ENCODE measurements at regions not wholly inside any gene's neighbourhood (a gene's known extent, or its start where the extent isn't known, plus 50 kb on each side); places are given as distances from the start of the nearest gene placed in this dataset.
"Not testable (repeated sequence)": the region's sequence is repeated elsewhere in the genome, so short reads cannot be mapped to it uniquely, and the experiment has no call there.

GRCh38 chr6:170139531-170139930 is 151.3 kb downstream of the DLL1 start (continued):
- TF ChIP-seq EZH2 (IDR thresholded peaks at IDR 0.05; ENCODE audit: low read depth, low read length, severe bottlenecking) (no peak), NRF1 (IDR thresholded peaks at IDR 0.05; ENCODE audit: low read depth, low read length) (no peak), RAD21 (IDR thresholded peaks at IDR 0.05 in 1 of 2, conservative IDR thresholded peaks at IDR 0.05 in 1 of 2; ENCODE audit: low read depth in 2 of 2, low read length in 2 of 2) (no peak), BRCA1 (IDR thresholded peaks at IDR 0.05; ENCODE audit: low read depth, low read length) (no peak), MAFK (IDR thresholded peaks at IDR 0.05; ENCODE audit: low read depth, low read length) (no peak), KDM5A (IDR thresholded peaks at IDR 0.05; ENCODE audit: low read length) (no peak)

- POLR2A ChIA-PET (ENCODE audit: partially characterized antibody); H3K4me1 ChIP-seq (replicated peaks in 1 of 4; ENCODE audit: control insufficient read depth in 3 of 4, insufficient read depth in 4 of 4, low read length in 3 of 4); H2BK5ac ChIP-seq (ENCODE audit: low read depth, low read length); H3K56ac ChIP-seq (replicated peaks; ENCODE audit: insufficient read length, low read depth, low read length); H3K23ac ChIP-seq (ENCODE audit: insufficient read length); FAIRE-seq; H2BK15ac ChIP-seq (ENCODE audit: low read length); H4K91ac ChIP-seq (replicated peaks; ENCODE audit: insufficient read length, low read length); H2AK5ac ChIP-seq (ENCODE audit: low read depth, low read length); H3K9ac ChIP-seq (replicated peaks in 1 of 4; ENCODE audit: extremely low read depth in 1 of 4, low read depth in 3 of 4, low read length in 3 of 4); H4K5ac ChIP-seq (ENCODE audit: insufficient read length, low read depth, low read length); H2BK120ac ChIP-seq (replicated peaks; ENCODE audit: low read depth, low read length); H3K23me2 ChIP-seq (ENCODE audit: low read depth, low read length); H3K27me3 ChIP-seq (replicated peaks in 1 of 4; ENCODE audit: control insufficient read depth in 3 of 4, extremely low read depth in 1 of 4, insufficient read depth in 3 of 4, low read length in 3 of 4); H3K18ac ChIP-seq (ENCODE audit: extremely low read depth, low read length); DNase-seq (ENCODE audit: low read depth in 1 of 2, low spot score in 2 of 2); H4K8ac ChIP-seq (ENCODE audit: extremely low read depth, insufficient read depth, low read length); H3K4me3 ChIP-seq (ENCODE audit: extremely low read depth in 1 of 4, insufficient read depth in 2 of 4, low read depth in 3 of 4, low read length in 4 of 4); H3K4me2 ChIP-seq (ENCODE audit: insufficient read depth in 1 of 2, low read depth in 2 of 2, low read length in 2 of 2); H3K27ac ChIP-seq (ENCODE audit: low read depth, low read length); H2BK20ac ChIP-seq (ENCODE audit: low read length); H3K79me1 ChIP-seq (ENCODE audit: low read depth, low read length); H3K4ac ChIP-seq (replicated peaks; ENCODE audit: insufficient read length, low read depth, low read length); H3K14ac ChIP-seq (ENCODE audit: insufficient read length); H2AFZ ChIP-seq (ENCODE audit: low read length); H3K79me2 ChIP-seq (ENCODE audit: control insufficient read depth in 1 of 2, insufficient read depth in 2 of 2, low read length in 2 of 2); H3K36me3 ChIP-seq (ENCODE audit: control insufficient read depth in 2 of 4, insufficient read depth in 4 of 4, low read length in 3 of 4); H4K20me1 ChIP-seq (replicated peaks in 1 of 2; ENCODE audit: control insufficient read depth in 1 of 2, insufficient read depth in 2 of 2, low read length in 2 of 2); H2BK12ac ChIP-seq (ENCODE audit: low read depth, low read length): not testable (repeated sequence)
- peaks cover 3 to 46% of the 10 kb centered on the region in 2 experiments; a peak in 2 of 4 replicates for H3K9me3 ChIP-seq (ENCODE audit: insufficient read depth in 2 of 2, low read depth in 1 of 2, low read length in 1 of 2)
- 90% methylated on average over 24 of the region's 24 CpGs; no CpG with 5 or more reads in 1 of the 2 experiments for WGBS, 2 experiments (ENCODE audit: extremely low coverage in 1 of 2, insufficient coverage in 1 of 2, insufficient read length in 1 of 2, insufficient replicate concordance in 2 of 2, low coverage in 1 of 2, low lambda C conversion rate in 2 of 2, missing lambda C conversion rate in 1 of 2)
- CTCF ChIA-PET (ENCODE audit: partially characterized antibody) = interaction anchor here (0.6 kb wide), 1 partner anchor 260 kb away, joined by 3 read pairs; no protein-coding TSS in a partner anchor
Measured at GRCh38 chr6:170139046-170139445, 151.8 kb downstream of the DLL1 start.

All from H1 (cell line).